GM18873 (cell line): ENCODE measurements at regions not wholly inside any gene's neighbourhood (a gene's known extent, or its start where the extent isn't known, plus 50 kb on each side); places are given as distances from the start of the nearest gene placed in this dataset.
"Not testable (repeated sequence)": the region's sequence is repeated elsewhere in the genome, so short reads cannot be mapped to it uniquely, and the experiment has no call there.

ENCODE experiments used
- ATAC-seq: cut with Tn5 transposase; IDR thresholded peaks from one replicate; pipeline ENCODE4 v1.9.1; 2021; ENCODE audit warnings: mild to moderate bottlenecking, moderate library complexity, moderate number of reproducible peaks; ENCODE audit not compliant: unreplicated experiment, low FRiP score

GRCh38 chr2:6081955-6082624 lies 389.9 kb downstream of the SOX11 start:
- no peak for ATAC-seq

- no peak for ATAC-seq
Observed at GRCh38 chr2:6082625-6083018, 390.4 kb downstream of the SOX11 start.

GRCh38 chr2:6083136-6083535 lies 391.0 kb downstream of the SOX11 start:
- ATAC-seq, result no peak

GRCh38 chr2:6089474-6089873 lies 397.3 kb downstream of the SOX11 start:
- ATAC-seq, result no peak

- no peak for ATAC-seq
Observed at GRCh38 chr2:6103372-6103771, 411.2 kb downstream of the SOX11 start.

- no peak for ATAC-seq
Observed at GRCh38 chr2:6103949-6104348, 411.8 kb downstream of the SOX11 start.

- ATAC-seq, result no peak
Observed at GRCh38 chr2:6107290-6107689, 415.1 kb downstream of the SOX11 start.

GRCh38 chr2:6109831-6110230 lies 417.6 kb downstream of the SOX11 start:
- ATAC-seq, result no peak

- ATAC-seq, result no peak
Observed at GRCh38 chr2:6111781-6112261, 419.6 kb downstream of the SOX11 start.

- no peak for ATAC-seq
Observed at GRCh38 chr2:6113786-6114185, 421.6 kb downstream of the SOX11 start.

GRCh38 chr2:6127718-6128117 lies 435.5 kb downstream of the SOX11 start:
- no peak for ATAC-seq

- ATAC-seq, result no peak
Observed at GRCh38 chr2:6139142-6139541, 447.0 kb downstream of the SOX11 start.

GRCh38 chr2:6139916-6140315 lies 447.7 kb downstream of the SOX11 start:
- no peak for ATAC-seq

- no peak for ATAC-seq
Observed at GRCh38 chr2:6140509-6140908, 448.3 kb downstream of the SOX11 start.

- ATAC-seq, result no peak
Observed at GRCh38 chr2:6143812-6144211, 451.6 kb downstream of the SOX11 start.

GRCh38 chr2:6147215-6147614 lies 455.0 kb downstream of the SOX11 start:
- not testable (repeated sequence) for ATAC-seq

- ATAC-seq, result no peak
Observed at GRCh38 chr2:6148882-6149281, 456.7 kb downstream of the SOX11 start.

GRCh38 chr2:6159606-6160005 lies 467.4 kb downstream of the SOX11 start:
- ATAC-seq, result no peak

- ATAC-seq, result no peak
Observed at GRCh38 chr2:6163932-6164331, 471.7 kb downstream of the SOX11 start.

- no peak for ATAC-seq
Observed at GRCh38 chr2:6164986-6165747, 473.0 kb downstream of the SOX11 start.

GRCh38 chr2:6167592-6168138 lies 475.5 kb downstream of the SOX11 start:
- ATAC-seq, result no peak

GRCh38 chr2:6168485-6168884 lies 476.3 kb downstream of the SOX11 start:
- no peak for ATAC-seq
